ENCODE measurements at regions not wholly inside any gene's neighbourhood (a gene's known extent, or its start where the extent isn't known, plus 50 kb on each side); places are given as distances from the start of the nearest gene placed in this dataset.

GRCh38 chr13:85316506-85317025, 482.7 kb downstream of the SLITRK6 start:
- DNase-seq (ENCODE audit: insufficient read length, low spot score): no peak
- FAIRE-seq: no peak

- FAIRE-seq (no peak), DNase-seq (ENCODE audit: insufficient read length, low spot score) (no peak)
Observed at GRCh38 chr13:85314686-85315085, 484.5 kb downstream of the SLITRK6 start.

- FAIRE-seq (no peak), DNase-seq (ENCODE audit: insufficient read length, low spot score) (no peak)
Observed at GRCh38 chr13:85313761-85314503, 485.3 kb downstream of the SLITRK6 start.

- DNase-seq (ENCODE audit: insufficient read length, low spot score): no peak
- no peak for FAIRE-seq
Observed at GRCh38 chr13:85312071-85312470, 487.1 kb downstream of the SLITRK6 start.

- DNase-seq (ENCODE audit: insufficient read length, low spot score): no peak
Observed at GRCh38 chr13:85303630-85304029, 495.6 kb downstream of the SLITRK6 start.

GRCh38 chr13:85298387-85298924, 500.8 kb downstream of the SLITRK6 start:
- no peak for FAIRE-seq
- no peak for DNase-seq (ENCODE audit: insufficient read length, low spot score)

More at GRCh38 chr13:85303630-85304029, 495.6 kb downstream of the SLITRK6 start:
- no peak for FAIRE-seq

- DNase-seq (ENCODE audit: insufficient read length, low spot score) (no peak), FAIRE-seq (no peak)
Observed at GRCh38 chr13:85288698-85289097, 510.5 kb downstream of the SLITRK6 start.

GRCh38 chr13:85287528-85287927, 511.7 kb downstream of the SLITRK6 start:
- DNase-seq (ENCODE audit: insufficient read length, low spot score) (no peak), FAIRE-seq (no peak)

GRCh38 chr13:85286081-85286480, 513.1 kb downstream of the SLITRK6 start:
- no peak for DNase-seq (ENCODE audit: insufficient read length, low spot score)
- FAIRE-seq: no peak

- FAIRE-seq: no peak
- no peak for DNase-seq (ENCODE audit: insufficient read length, low spot score)
Observed at GRCh38 chr13:85284349-85284748, 514.9 kb downstream of the SLITRK6 start.

- no peak for FAIRE-seq
Observed at GRCh38 chr13:85283408-85283807, 515.8 kb downstream of the SLITRK6 start.

GRCh38 chr13:85282876-85283275, 516.3 kb downstream of the SLITRK6 start:
- FAIRE-seq (no peak), DNase-seq (ENCODE audit: insufficient read length, low spot score) (no peak)

More at GRCh38 chr13:85283408-85283807, 515.8 kb downstream of the SLITRK6 start:
- no peak for DNase-seq (ENCODE audit: insufficient read length, low spot score)

- no peak for DNase-seq (ENCODE audit: insufficient read length, low spot score)
- FAIRE-seq: no peak
Observed at GRCh38 chr13:85278851-85279250, 520.4 kb downstream of the SLITRK6 start.

- no peak for DNase-seq (ENCODE audit: insufficient read length, low spot score)
Observed at GRCh38 chr13:85277748-85278147, 521.5 kb downstream of the SLITRK6 start.

GRCh38 chr13:85266771-85267170, 532.4 kb downstream of the SLITRK6 start:
- FAIRE-seq: no peak
- DNase-seq (ENCODE audit: insufficient read length, low spot score): no peak

More at GRCh38 chr13:85277748-85278147, 521.5 kb downstream of the SLITRK6 start:
- FAIRE-seq: no peak

- DNase-seq (ENCODE audit: insufficient read length, low spot score) (no peak), FAIRE-seq (no peak)
Observed at GRCh38 chr13:85266331-85266730, 532.9 kb downstream of the SLITRK6 start.

GRCh38 chr13:85265296-85265695, 533.9 kb downstream of the SLITRK6 start:
- FAIRE-seq (no peak), DNase-seq (ENCODE audit: insufficient read length, low spot score) (no peak)

- DNase-seq (ENCODE audit: insufficient read length, low spot score) (no peak), FAIRE-seq (no peak)
Observed at GRCh38 chr13:85262499-85262898, 536.7 kb downstream of the SLITRK6 start.

GRCh38 chr13:85261757-85262346, 537.4 kb downstream of the SLITRK6 start:
- no peak for FAIRE-seq
- DNase-seq (ENCODE audit: insufficient read length, low spot score): no peak

GRCh38 chr13:85260896-85261295, 538.3 kb downstream of the SLITRK6 start:
- DNase-seq (ENCODE audit: insufficient read length, low spot score): no peak
- FAIRE-seq: no peak

- FAIRE-seq (no peak), DNase-seq (ENCODE audit: insufficient read length, low spot score) (no peak)
Observed at GRCh38 chr13:85255978-85256377, 543.2 kb downstream of the SLITRK6 start.

GRCh38 chr13:85254641-85255040, 544.6 kb downstream of the SLITRK6 start:
- DNase-seq (ENCODE audit: insufficient read length, low spot score) (no peak), FAIRE-seq (no peak)

All from GM19239 (cell line).